Astrocyte (in vitro differentiated cells and primary cell): ENCODE measurements at regions not wholly inside any gene's neighbourhood (a gene's known extent, or its start where the extent isn't known, plus 50 kb on each side); places are given as distances from the start of the nearest gene placed in this dataset.

Experiments
- DNase-seq: peaks from one replicate; pipeline ENCODE4 v3.0.0-alpha.2; 2010; ENCODE audit warnings: low read depth
- FAIRE-seq: peaks from 2 replicates; lab custom pipeline; 2011; peaks lifted over from hg19 to GRCh38; lab: Jason Lieb, UNC
- H2AFZ ChIP-seq: 2 replicates; pipeline ENCODE4 v1.6.0; 2012; ENCODE audit warnings: low read depth, low read length, inconsistent platforms
- H3K27ac ChIP-seq: 2 replicates; pipeline ENCODE4 v1.5.1; 2011; ENCODE audit warnings: low read depth, low read length, inconsistent platforms
- H3K27me3 ChIP-seq: 2 replicates; pipeline ENCODE4 v1.6.0; 2011; ENCODE audit warnings: low read length, inconsistent platforms; ENCODE audit not compliant: insufficient read depth
- H3K36me3 ChIP-seq: 2 replicates; pipeline ENCODE4 v1.5.1; 2011; ENCODE audit warnings: low read length, inconsistent platforms; ENCODE audit not compliant: insufficient read depth
- H3K4me1 ChIP-seq: 2 replicates; pipeline ENCODE4 v1.5.1; 2011; ENCODE audit warnings: low read length, inconsistent platforms; ENCODE audit not compliant: insufficient read depth
- H3K4me2 ChIP-seq: 2 replicates; pipeline ENCODE4 v1.6.0; 2012; ENCODE audit warnings: low read length, inconsistent platforms
- H3K4me3 ChIP-seq: 2 replicates; pipeline ENCODE4 v1.5.1; 2011; ENCODE audit warnings: low read depth, mild to moderate bottlenecking, low read length, inconsistent platforms; ENCODE audit not compliant: insufficient read depth
- H3K79me2 ChIP-seq: 2 replicates; pipeline ENCODE4 v1.6.0; 2012; ENCODE audit warnings: mild to moderate bottlenecking, low read length, inconsistent platforms; ENCODE audit not compliant: insufficient read depth
- H3K9ac ChIP-seq: 2 replicates; pipeline ENCODE4 v1.6.0; 2012; ENCODE audit warnings: mild to moderate bottlenecking, low read length, inconsistent platforms
- H3K9me3 ChIP-seq: 2 replicates; pipeline ENCODE4 v1.5.1; 2012; ENCODE audit warnings: low read depth, mild to moderate bottlenecking, low read length, inconsistent platforms; ENCODE audit not compliant: insufficient read depth
- H4K20me1 ChIP-seq: 2 replicates; pipeline ENCODE4 v1.6.0; 2012; ENCODE audit warnings: low read length, inconsistent platforms; ENCODE audit not compliant: insufficient read depth
- H3K27ac Mint-ChIP-seq: one replicate; pipeline ENCODE4 v1.8.0; 2021; ENCODE audit warnings: mild to moderate bottlenecking, mixed read lengths; ENCODE audit not compliant: unreplicated experiment
- H3K27me3 Mint-ChIP-seq: one replicate; pipeline ENCODE4 v1.8.0; 2021; ENCODE audit warnings: low read depth, mixed read lengths; ENCODE audit not compliant: unreplicated experiment
- H3K36me3 Mint-ChIP-seq: one replicate; pipeline ENCODE4 v1.8.0; 2021; ENCODE audit warnings: low read depth, mixed read lengths; ENCODE audit not compliant: unreplicated experiment
- H3K4me1 Mint-ChIP-seq: one replicate; pipeline ENCODE4 v1.8.0; 2021; ENCODE audit warnings: low read depth, mixed read lengths; ENCODE audit not compliant: unreplicated experiment
- H3K4me3 Mint-ChIP-seq: one replicate; pipeline ENCODE4 v1.8.0; 2021; ENCODE audit warnings: mild to moderate bottlenecking, moderate library complexity, mixed read lengths; ENCODE audit not compliant: unreplicated experiment
- H3K9me3 Mint-ChIP-seq: one replicate; pipeline ENCODE4 v1.8.0; 2021; ENCODE audit warnings: mild to moderate bottlenecking, mixed read lengths; ENCODE audit not compliant: unreplicated experiment
- EZH2 ChIP-seq: IDR thresholded peaks from 2 replicates; pipeline ENCODE4 v1.6.1; 2012; ENCODE audit warnings: mild to moderate bottlenecking, low read length, inconsistent platforms; ENCODE audit not compliant: insufficient read depth
- TF ChIP-seq, protein P1 (sequence below): IDR thresholded peaks from 2 replicates; pipeline ENCODE4 v1.5.1; 2011; ENCODE audit warnings: low read depth, mild to moderate bottlenecking, inconsistent platforms, low read length, moderate library complexity; ENCODE audit not compliant: insufficient read depth

- no peaks in the 10 kb centered on the region for H3K36me3 Mint-ChIP-seq
Measured at GRCh38 chr4:151864068-151864467, 103.3 kb upstream of the GATB start.

DNA sequence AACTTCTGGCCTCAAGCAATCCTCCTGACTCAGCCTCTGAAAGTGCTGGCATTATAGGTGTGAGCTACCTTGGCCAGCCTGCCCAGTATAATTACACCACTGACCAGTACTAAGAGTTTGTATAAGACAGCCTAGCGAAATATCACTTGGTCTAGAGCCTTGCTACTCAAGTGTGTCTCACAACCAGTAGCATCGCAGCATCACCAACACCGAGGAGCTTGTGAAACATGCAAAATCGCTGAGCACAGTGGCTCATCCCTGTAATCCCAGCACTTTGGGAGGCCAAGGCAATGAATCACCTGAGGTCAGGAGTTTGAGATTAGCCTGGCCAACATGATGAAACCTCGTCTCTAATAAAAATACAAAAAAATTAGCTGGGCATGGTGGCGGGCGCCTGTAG lies 102.0 kb upstream of the GATB start:
- FAIRE-seq (no peak), DNase-seq (peak; percentile 3)
- H3K9me3 ChIP-seq, result no peaks in the 10 kb centered on the region
- TF ChIP-seq EZH2, result no peak
- TF ChIP-seq, protein P1, sequence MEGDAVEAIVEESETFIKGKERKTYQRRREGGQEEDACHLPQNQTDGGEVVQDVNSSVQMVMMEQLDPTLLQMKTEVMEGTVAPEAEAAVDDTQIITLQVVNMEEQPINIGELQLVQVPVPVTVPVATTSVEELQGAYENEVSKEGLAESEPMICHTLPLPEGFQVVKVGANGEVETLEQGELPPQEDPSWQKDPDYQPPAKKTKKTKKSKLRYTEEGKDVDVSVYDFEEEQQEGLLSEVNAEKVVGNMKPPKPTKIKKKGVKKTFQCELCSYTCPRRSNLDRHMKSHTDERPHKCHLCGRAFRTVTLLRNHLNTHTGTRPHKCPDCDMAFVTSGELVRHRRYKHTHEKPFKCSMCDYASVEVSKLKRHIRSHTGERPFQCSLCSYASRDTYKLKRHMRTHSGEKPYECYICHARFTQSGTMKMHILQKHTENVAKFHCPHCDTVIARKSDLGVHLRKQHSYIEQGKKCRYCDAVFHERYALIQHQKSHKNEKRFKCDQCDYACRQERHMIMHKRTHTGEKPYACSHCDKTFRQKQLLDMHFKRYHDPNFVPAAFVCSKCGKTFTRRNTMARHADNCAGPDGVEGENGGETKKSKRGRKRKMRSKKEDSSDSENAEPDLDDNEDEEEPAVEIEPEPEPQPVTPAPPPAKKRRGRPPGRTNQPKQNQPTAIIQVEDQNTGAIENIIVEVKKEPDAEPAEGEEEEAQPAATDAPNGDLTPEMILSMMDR, result no peak
- H3K4me3 Mint-ChIP-seq, result no peak overlapping the region
- no peak overlapping the region for H3K27ac ChIP-seq
- no peaks in the 10 kb centered on the region for H3K36me3 Mint-ChIP-seq
- no peak overlapping the region for H3K4me3 ChIP-seq
- H3K27me3 ChIP-seq, result no peaks in the 10 kb centered on the region
- H3K9ac ChIP-seq, result no peak overlapping the region
- H3K4me2 ChIP-seq, result no peak overlapping the region
- no peaks in the 10 kb centered on the region for H4K20me1 ChIP-seq
- H3K79me2 ChIP-seq, result no peaks in the 10 kb centered on the region
- H3K9me3 Mint-ChIP-seq, result peaks cover 9% of the 10 kb centered on the region
- no peaks in the 10 kb centered on the region for H3K36me3 ChIP-seq
- H3K4me1 Mint-ChIP-seq, result peaks cover 13% of the 10 kb centered on the region
- H2AFZ ChIP-seq, result no peak overlapping the region
- peaks cover 21% of the 10 kb centered on the region for H3K27me3 Mint-ChIP-seq
- H3K4me1 ChIP-seq, result no peaks in the 10 kb centered on the region
- no peak overlapping the region for H3K27ac Mint-ChIP-seq

More at GRCh38 chr4:151864068-151864467, 103.3 kb upstream of the GATB start:
- no peaks in the 10 kb centered on the region for H3K36me3 ChIP-seq
- FAIRE-seq (no peak), DNase-seq (no peak)
- H3K9ac ChIP-seq, result no peak overlapping the region
- H3K27ac ChIP-seq, result no peak overlapping the region
- TF ChIP-seq EZH2, result no peak
- TF ChIP-seq, protein P1, result no peak
- Mint-ChIP-seq H3K27me3 (peaks cover 15% of the 10 kb centered on the region), H3K27ac (no peak overlapping the region), H3K4me1 (peaks cover 13% of the 10 kb centered on the region), H3K4me3 (no peak overlapping the region), H3K9me3 (peaks cover 12% of the 10 kb centered on the region)
- H2AFZ ChIP-seq, result no peak overlapping the region
- no peaks in the 10 kb centered on the region for H4K20me1 ChIP-seq
- H3K79me2 ChIP-seq, result no peaks in the 10 kb centered on the region
- no peak overlapping the region for H3K4me3 ChIP-seq
- H3K9me3 ChIP-seq, result no peaks in the 10 kb centered on the region
- no peaks in the 10 kb centered on the region for H3K4me1 ChIP-seq
- no peak overlapping the region for H3K4me2 ChIP-seq
- H3K27me3 ChIP-seq, result no peaks in the 10 kb centered on the region

GRCh38 chr4:151860561-151861093 lies 99.8 kb upstream of the GATB start:
- H3K27me3 Mint-ChIP-seq, result peaks cover 21% of the 10 kb centered on the region
- Histone ChIP-seq H3K9ac (no peak overlapping the region), H3K27me3 (peaks cover 5% of the 10 kb centered on the region), H3K9me3 (no peaks in the 10 kb centered on the region), H3K4me1 (no peaks in the 10 kb centered on the region), H3K36me3 (no peaks in the 10 kb centered on the region), H2AFZ (no peak overlapping the region), H3K4me2 (no peak overlapping the region), H4K20me1 (no peaks in the 10 kb centered on the region), H3K4me3 (no peak overlapping the region), H3K27ac (no peak overlapping the region), H3K79me2 (no peaks in the 10 kb centered on the region)
- H3K27ac Mint-ChIP-seq, result no peak overlapping the region
- TF ChIP-seq, protein P1, result no peak
- TF ChIP-seq EZH2, result no peak
- peaks cover 2% of the 10 kb centered on the region for H3K9me3 Mint-ChIP-seq
- peaks cover 4% of the 10 kb centered on the region for H3K4me1 Mint-ChIP-seq
- DNase-seq, result no peak
- H3K4me3 Mint-ChIP-seq, result no peak overlapping the region
- no peaks in the 10 kb centered on the region for H3K36me3 Mint-ChIP-seq
- no peak for FAIRE-seq
